NCI-H82 treated with DMSO at 0.1 percent for 48 hours (cell line): ENCODE measurements at regions not wholly inside any gene's neighbourhood (a gene's known extent, or its start where the extent isn't known, plus 50 kb on each side); places are given as distances from the start of the nearest gene placed in this dataset.

ENCODE experiments used
- DNase-seq: peaks from one replicate; lab custom pipeline; 2025; ENCODE audit not compliant: unreplicated experiment; lab: John Stamatoyannopoulos, UW

DNA sequence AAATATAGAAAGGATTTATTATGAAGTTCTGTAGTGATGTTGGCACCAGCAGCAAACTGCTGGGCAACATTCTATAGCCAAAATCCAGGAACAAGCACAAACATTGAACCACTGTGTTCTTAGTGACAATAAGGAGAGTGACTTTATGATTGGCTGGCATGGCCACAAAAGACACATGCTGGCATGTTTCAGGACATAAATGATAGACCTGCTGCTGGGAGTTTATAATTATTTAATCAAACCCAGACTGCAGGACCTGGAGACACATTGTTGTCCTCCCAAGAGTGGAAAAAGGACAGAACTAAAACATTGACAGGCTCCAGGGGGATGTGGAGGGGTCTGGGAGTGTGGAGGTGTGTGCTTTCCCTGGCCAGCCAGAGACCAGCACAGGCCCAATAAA is 255.3 kb upstream of the LRTM1 start:
- DNase-seq: no peak

DNA sequence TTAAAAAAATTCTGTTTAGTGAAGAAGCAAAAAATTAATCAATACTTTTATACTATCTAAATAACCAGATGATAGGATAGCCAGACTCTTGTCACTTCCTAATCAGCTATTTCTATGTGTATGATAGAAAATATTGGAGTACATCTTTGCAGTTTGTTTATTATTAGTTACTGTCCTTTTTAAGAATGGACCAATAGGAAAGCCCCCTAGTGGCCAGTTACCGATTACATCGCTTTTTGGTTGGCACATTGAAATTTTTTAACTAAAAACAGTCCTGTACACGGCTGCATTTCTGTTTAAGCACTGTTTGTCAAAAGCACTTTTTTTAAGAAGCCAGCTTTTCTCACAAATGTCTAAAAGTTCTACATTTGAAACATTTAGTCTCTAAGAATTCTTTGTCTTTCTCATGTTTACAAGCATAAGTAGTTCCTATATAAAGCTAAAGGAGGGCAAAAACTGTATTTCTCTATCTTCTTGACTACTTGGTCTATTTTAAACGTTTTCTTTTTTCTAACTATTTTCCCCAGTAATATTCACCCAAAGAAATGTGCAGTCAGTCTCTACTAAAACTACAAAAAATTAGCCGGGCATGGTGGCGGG is 253.2 kb upstream of the LRTM1 start:
- no peak for DNase-seq

DNA sequence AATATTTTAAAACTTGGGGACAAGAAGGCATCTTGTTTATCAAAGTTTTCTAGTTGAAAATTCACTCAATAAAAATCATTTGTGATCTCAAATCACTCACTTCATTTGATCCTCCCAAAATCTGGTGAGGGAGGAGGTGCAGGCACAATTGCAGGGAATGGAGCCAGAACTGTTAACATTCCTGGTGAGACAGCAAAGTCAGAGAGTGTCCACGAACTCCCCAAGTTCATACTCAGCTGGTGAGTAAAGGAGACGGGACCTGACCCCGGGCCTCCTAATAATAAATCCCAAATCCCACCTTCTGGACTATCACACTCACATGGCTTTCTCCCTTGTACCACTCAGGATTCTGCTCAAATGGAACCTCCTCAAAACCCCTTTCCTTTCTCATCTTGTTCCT is 252.3 kb upstream of the LRTM1 start:
- DNase-seq: no peak

DNA sequence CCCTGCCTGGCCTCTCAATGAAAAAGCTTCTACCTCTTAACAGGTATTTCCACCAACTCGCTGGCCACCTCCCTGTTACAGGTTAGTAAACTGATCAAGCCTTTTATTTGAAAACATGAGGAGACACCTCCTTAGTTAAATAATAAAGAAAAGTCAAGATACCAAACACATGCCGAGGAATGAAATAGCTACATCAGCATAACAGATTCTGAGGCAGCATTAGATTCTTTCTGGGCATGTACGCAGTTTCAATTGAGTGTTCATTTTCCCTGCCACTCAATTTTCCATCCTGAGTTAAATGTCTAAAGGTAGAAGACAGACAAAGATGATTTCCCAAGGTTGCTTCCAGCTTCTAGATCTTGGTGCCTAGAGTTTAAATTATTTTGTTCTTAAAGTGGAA is 250.5 kb upstream of the LRTM1 start:
- DNase-seq: no peak

DNA sequence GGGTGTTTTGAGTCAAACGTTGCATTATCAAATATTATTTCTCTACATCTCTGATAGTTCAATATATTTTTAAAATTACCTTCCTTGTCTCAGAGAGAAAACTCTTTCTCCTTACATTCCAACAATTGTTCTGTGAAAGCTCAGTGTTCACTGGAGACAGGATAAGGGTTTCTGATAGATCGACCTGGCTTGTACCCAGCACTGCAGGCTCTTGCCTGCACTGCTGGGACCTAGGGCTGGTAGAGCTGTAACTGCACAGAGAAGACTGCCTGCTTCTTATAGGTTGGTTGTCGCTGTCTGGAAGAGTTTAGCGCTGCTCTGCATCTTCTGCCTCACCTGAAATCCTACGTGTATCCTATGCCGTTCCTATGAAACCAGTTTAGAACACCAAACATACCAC is 249.9 kb upstream of the LRTM1 start:
- no peak for DNase-seq

DNA sequence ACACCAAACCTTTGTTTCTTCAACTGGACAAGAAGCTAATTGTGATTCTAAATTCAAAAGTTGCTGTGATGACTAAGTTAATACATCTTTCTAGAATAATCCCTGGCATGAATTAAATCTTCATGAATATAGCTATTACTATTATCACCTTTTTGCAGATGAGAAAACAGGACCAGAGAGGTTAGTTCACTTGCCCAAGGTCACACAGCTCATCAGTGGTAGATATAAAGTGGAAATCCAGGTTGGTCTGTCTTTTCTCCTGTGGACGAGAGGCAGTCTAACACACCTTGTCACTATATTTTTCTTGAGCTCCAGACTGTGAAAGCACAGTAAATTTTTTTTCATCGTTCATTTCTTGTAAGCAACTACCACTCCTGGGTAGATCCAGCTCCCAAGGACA is 247.6 kb upstream of the LRTM1 start:
- no peak for DNase-seq

DNA sequence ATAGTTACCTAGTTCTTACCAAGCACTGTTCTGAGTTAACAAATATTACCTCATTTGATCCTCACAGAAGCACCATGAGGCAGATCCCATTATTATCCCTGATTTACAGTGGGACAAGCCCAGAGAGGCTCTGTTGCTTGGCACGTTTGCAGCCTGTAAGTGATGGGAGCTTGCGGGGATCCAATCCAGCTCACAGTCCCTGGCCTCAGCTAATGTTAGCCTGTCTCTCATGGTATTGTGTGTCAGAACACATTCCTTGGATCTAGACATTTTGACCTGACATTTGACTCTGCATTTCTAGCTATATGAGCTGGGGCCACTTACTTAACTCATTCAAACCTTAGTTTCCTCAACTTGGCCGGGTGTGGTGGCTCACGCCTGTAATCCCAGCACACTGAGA is 246.9 kb upstream of the LRTM1 start:
- no peak for DNase-seq

DNA sequence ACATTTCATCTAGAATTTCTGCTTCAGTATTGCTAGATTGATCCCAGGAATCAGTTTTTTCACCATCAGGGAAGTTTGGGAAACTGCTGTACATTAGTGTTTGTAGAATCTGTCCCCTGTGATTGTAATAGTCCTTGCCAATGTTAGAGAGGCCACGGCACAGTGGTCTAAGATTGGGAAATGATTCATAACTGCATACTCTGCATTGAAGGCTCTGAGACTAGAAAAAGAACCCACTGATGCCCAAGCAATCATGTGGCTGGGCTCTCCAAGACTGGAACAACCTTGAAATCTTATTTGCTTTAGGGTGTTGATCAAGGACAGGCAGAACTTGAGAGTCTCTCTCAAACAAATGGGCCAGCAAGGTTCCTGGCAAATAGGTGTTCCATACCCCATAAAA is 245.6 kb upstream of the LRTM1 start:
- no peak for DNase-seq

DNA sequence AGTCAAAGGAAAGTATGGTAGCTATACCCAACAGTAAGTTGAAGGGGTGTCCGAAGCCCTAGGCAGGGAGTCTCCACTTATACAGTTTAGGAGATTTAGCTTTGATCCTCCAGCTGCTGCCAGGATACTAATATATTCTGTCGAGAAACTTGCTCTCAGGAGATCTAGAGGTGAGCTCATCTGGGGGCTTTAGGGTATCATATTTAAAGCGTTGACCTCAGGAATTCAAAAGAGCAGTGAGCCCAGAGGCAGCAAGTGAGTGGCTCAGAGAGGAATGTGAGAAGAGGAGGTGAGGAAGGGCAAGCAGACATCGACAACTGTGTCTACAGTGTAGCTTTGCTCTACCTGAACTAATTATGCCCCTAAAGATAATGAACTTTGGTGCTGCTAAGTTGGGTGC is 245.1 kb upstream of the LRTM1 start:
- DNase-seq: no peak

DNA sequence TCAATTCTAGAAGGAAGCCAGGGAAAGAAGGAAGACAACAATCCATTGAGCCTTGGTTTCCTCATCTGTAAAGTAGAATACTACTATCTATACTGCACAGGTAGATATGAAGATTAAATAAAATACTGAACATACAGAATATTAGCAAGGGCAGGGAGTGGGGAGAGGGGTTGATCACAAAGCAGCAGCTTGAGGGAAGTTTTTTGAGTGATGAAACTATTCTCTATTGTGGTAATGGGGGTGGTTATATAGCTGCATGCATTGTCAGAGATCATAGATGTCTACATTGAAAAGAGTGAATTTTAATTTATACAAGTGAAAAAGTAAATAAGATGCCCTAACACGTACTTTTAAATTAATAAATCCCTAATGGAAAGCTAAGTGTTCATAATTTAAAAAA is 242.6 kb upstream of the LRTM1 start:
- DNase-seq: no peak

DNA sequence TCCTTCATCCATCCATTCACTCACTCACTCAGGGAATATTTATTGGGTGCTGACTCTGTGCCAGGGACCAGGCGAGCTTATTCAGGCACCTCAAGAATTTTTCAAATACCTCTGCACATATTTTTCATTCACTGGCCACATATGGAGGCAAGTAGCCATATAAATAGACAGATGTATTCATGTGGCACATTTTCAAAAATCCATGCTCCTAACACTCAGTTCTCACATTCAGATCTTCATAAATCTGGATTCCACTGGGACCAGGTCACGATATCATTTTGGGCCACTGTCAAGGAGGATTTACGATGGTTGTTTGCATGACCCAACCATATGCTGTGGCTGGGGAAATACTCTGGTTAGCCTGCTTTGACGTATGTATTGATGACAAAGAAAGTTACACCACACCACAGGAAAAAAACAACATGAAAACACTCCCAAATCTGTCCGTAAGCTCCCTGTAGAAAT is 241.8 kb upstream of the LRTM1 start:
- no peak for DNase-seq

DNA sequence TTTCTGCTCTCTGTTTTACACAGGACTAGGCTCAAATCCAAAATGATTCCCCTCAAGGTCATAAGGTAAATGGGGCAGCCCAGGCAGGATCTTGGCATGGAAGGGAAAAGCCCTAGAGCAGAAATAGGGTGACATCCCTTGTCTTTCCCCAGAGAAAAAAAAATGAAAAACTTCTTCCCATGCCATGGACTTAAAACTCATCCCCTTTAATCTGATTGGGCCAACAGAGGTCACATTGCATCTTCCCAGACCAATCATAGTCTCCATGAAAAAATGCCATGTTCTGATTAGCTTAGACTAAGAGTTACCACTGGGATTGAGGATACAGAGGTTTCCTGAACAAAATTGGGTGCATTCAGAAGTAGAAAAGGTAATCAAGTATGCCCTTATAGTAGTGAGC is 241.3 kb upstream of the LRTM1 start:
- no peak for DNase-seq

DNA sequence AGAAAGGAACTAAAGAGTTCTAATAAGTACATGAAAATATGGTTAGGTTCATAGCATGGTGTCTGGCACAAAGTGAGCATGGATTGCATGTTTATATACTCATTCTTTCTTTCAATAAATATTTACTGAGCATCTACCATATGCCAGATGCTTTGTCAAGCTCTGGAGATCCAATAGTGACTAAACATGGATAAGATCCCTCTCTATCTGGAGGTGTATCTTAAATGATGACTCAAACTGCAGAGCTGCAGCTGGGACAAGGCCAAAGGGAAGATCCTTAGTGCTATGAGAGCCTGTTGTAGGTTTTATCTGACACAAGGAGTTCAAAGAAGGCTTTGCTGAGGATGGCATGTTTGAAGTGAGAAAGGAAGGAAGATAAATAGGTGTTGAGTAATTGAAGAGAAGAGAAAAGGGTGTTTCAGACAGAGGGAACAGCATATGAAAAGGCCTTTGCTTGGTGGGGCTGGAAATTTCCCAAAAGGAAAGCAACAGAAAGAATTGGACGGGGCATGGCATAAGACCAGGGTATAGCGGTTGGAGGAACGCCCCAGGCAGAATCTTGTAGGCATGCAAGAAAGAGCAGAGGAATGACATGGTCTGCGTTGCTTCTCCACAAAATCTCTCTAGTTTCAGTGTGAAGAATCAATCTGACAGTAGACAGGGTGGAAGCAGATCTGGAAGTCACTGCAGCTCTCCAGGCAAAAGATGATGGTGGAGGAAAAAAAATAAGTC is 239.9 kb upstream of the LRTM1 start:
- no peak for DNase-seq

DNA sequence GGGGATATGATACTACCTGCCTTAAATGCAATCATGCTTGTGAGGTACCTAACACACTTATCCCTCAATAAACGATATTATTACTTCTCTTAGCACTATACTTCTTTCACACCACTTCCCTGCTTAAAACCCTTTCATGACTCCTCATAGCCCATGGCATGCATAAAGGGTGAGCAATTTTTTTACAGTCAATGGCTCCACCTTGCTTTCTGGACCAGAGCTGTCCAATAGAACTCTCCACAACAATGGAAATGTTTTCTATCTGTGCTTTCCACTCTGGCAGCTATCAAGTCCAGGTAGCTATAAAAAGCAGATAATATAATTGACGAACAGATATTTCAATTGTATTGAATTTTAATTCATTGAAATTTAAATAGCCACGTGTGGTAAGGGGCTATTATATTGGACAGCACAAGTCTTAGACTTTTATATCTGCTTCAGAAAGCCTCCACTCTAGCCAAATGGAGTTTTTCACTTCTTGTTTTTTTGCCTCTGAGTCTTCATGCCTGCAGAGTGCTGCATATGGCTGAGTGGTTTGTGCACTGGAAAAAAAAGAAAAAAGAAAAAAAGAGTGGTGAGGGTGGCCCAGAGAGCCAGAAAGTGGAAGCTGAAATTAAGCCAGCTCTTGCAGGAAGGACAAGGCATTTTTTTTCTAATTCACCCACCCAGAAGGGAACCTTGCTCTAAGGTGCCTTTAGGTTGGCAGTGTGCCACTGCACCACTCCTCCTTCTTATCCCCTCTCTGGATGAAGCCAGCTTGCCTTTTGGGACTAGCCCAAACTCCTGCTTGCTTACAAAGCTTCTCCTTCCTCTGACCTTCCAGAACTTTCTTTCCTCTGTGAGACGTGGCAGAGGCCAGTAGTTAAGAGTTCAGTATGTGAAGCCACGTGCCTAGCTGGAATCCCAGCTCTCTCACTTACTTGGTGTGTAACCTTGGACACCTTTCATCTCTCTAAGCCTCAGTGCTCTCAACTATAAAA is 239.0 kb upstream of the LRTM1 start:
- no peak for DNase-seq

DNA sequence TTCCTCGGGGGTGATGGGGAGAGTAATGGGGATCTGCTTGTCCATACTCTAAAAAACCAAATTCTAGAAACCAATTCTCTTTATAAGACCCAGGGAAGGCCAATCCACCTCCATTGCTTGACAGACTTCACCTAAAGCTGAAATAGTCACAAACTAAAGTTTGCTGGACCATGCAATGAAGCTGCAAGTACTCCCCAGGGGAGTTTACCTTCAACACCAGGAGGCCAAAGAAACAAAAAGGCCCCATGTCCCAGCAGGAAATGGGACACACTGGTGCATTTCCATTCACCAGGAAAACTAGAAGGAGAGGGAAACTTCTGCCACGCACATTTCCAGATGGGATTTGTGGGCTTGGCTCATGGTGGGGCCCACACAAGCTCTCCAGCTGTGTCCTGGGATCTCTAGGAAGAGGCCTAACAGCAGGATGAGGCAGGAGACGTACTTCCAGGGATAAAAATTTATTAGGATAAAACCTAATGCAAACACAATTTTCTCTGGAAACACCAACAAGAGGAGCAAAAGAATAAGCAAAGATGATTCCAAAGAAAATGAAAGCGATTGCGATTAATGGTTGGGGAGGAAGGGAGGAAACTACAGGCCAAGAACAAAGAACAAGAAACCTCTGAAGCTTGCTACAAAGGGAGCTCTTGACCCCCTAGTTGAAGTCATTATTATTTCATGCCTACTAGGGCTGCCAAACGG is 238.0 kb upstream of the LRTM1 start:
- DNase-seq: no peak

DNA sequence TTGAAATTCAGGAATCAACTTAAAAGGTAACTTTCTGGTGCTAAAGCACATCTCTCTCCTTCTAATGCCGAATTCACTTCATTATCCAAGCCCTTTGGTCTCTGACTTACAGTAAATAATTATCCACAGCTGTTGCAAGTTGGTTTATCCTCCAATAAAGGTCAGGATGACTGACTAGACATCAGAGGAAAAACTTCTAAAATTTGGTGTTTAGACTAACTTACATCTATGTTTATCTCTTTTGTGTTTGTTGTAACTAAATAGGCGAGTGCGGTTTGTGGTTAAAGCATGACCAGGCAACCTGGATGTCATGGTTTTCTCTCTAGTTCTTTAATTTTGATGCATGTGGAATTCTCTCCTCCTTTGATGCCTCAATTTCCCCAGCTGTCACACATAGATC is 237.4 kb upstream of the LRTM1 start:
- no peak for DNase-seq

DNA sequence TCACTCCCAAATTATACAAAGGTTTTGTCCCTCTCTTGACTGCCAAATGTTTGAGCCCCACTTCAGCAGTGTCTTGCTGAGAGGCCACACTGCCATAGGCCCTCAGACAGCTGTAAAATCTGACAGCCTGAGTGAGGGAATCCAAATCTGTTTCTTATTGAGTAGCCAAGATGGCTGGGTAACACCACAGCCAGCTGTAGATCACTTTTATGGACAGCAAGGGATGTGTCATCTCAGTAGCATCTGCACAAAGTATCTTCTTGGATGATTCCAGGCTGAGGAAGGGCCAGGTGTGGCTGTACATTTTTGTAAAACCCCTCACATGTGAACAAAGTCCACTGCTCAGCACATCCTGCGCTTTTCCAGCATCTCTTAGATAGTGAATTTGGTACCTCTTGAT is 237.0 kb upstream of the LRTM1 start:
- DNase-seq: no peak

DNA sequence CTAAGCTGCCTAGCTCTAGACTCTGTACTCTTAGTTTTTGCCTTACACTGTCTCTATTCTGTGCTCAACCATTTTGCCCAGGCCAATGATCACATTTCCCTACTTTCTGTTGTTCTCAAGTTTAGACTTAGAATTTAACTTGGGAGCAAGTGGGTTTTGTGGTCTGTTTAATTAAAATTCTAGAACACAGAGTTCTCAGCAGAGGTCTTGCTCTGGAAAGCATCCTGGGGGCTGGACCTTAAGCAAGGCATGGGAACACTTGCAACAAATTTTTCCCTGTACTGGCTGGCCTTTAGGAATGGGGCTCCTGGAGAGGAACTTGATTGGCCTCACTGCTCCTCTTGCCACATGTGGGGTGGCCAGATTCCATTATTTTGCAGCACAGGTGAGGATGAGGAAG is 236.3 kb upstream of the LRTM1 start:
- DNase-seq: no peak

DNA sequence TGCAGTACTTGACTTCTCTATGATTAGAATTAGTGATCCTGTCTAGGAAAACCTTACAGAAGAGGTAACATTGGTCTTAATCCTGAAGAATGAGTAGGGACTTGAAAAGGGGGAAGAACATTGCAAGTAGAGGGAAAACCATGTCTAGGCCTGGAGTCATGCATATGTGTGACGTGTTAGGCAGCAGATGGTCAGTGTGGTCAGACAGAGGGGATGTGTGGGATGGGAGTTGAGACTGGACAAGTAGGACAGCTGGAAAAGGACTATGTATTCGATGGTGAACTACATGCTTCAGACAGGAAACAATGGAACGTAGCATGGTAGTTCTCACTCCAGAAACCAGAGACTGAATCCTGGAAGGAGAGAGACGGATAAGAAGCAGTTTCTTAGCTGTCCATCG is 235.6 kb upstream of the LRTM1 start:
- no peak for DNase-seq

DNA sequence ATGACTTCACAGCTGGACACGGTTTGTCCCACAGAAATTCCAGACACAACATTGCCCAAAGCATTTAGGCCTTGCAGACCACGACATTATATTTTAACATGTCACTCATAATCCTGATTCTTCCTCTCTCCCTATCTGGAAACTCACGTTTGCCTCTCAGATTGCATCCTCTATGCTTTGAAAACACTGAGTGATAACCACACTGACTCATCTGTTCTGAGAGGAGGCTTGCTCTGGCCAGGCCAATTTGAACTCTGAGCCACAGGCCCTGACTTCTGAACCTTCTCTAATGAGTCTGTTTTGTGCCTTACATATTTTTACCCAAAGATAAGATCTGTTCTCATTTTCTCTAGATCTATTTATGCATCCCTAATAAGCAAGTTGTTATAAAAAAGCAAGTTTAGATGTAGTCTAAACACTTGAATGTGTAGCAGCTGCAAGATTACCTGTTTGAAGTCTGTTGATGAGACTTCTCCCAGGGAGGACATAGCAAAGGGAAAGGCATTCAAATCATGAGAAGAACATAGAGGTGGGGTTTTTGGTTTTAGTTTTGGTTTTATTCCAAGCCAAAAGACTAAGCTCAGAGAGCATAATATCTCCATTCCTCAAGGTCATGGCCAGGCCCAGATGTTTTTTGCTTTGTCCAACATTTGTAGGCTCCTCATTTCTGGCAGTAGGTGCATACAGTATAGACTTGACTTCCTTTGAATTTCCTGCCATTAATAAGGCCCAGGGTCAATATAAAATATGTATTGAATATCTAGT is 234.4 kb upstream of the LRTM1 start:
- DNase-seq: no peak

DNA sequence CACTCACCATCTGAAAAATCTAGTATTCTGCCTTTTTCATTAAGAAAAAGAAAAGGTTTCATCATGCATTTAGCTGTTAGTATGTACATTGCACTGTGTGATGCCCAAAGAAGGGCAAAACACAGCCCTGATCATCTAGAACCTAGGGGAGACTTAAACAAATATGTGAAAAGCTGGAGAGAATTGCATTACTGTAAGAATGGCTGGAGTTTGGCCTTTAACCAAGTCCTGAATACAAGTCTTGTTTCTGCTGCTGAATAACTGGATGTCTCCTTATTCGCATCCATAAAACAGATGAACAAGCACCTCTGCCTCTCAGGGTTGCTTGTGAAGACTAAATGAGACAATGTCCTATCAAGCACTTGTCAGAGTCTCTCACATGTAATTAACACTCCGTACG is 233.4 kb upstream of the LRTM1 start:
- DNase-seq: no peak
